Activated T-helper 1 cell treated with anti-CD3 and anti-CD28 coated beads, Interleukin-2, amount 50 U/mL, for 16 hours (primary cell): ENCODE measurements at regions not wholly inside any gene's neighbourhood (a gene's known extent, or its start where the extent isn't known, plus 50 kb on each side); places are given as distances from the start of the nearest gene placed in this dataset.

Source experiments
- DNase-seq, 2 donors: peaks; one replicate each; pipeline ENCODE4 v3.0.0-alpha.2; 2020; ENCODE audit warnings: low read depth in 1 of 2, low spot score in 1 of 2

GRCh38 chr20:40738976-40739375, 49.9 kb upstream of the MAFB start:
- no peak for DNase-seq

DNA sequence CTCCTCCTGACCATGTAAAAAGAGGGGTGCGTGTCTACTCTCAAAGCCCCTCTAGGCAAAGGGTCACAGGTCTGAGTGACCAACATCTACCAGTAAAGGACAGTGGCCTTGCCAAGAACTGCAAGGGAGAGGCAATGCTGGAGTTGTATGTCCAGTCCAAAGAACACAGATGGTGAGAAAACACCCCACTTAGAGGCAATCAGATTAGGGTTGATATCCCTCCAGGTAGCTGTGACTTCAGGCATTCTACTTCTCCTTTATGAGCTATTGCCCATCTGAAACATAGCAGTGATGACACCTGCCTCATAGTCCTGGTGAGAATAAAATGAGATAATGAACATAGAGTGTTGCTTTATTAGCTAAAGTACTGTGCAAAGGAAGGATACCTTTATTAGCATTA, 50.8 kb upstream of the MAFB start:
- no peak for DNase-seq

GRCh38 chr20:40741507-40742106, 52.6 kb upstream of the MAFB start:
- no peak for DNase-seq

DNA sequence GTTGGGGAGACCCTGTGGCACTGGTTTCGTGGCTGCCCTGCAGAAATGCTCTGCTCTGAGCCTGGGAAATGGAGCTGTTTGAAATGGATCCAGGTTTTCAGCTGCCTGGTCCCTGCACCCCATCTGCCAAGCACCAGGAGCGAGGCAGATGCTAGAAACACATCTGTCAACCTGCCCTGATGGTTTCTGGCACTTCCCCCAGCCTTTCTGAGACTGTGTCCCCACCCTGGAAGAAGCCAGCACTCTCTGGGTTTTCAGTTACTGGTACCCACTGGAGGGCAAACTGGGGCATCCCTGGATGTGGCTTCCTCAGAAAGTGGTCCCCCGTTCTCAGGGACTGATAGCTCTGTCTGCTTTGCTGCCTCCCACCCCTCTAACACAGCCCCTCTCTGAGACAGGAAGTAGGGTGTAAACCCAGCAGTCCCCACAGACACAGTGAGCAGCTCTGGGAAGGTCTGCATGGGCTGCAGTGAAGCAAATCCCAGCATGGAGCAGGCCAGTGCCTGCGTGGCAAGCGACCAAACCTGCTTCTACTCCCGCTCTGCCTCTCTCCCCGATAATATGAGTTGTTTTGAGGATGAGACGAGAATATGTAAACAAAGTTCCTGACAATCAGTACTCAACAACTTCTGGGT, 54.2 kb upstream of the MAFB start:
- no peak for DNase-seq

GRCh38 chr20:40744072-40744817, 55.2 kb upstream of the MAFB start:
- DNase-seq, result no peak

- DNase-seq, result no peak
Measured at GRCh38 chr20:40744818-40745175, 55.8 kb upstream of the MAFB start.

DNA sequence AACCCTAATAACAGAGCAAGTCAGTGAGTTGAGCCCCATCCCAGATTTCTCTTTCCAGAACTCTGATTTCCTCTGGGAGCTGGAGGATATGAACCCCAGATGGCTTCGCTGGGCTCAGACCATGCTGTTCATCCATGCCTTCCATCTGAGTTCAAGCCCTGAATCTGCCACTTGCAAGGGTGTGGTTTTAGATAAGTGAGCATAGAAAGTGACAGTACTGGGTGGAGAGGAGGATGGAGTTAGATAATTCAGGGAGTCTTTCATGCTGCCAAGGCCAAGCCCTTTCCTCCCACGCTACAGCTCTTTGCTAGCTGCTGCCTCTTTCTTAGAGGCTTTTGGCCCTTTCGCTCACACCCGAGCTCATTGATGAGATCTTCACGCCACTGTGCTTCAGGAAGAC, 57.2 kb upstream of the MAFB start:
- DNase-seq, result no peak

- no peak for DNase-seq
Measured at GRCh38 chr20:40748182-40748581, 59.1 kb upstream of the MAFB start.

- DNase-seq, result no peak
Measured at GRCh38 chr20:40749985-40750506, 61.0 kb upstream of the MAFB start.

- DNase-seq, result no peak
Measured at GRCh38 chr20:40750541-40751035, 61.6 kb upstream of the MAFB start.

- no peak for DNase-seq
Measured at GRCh38 chr20:40753472-40753871, 64.4 kb upstream of the MAFB start.

GRCh38 chr20:40754339-40754943, 65.4 kb upstream of the MAFB start:
- no peak for DNase-seq

DNA sequence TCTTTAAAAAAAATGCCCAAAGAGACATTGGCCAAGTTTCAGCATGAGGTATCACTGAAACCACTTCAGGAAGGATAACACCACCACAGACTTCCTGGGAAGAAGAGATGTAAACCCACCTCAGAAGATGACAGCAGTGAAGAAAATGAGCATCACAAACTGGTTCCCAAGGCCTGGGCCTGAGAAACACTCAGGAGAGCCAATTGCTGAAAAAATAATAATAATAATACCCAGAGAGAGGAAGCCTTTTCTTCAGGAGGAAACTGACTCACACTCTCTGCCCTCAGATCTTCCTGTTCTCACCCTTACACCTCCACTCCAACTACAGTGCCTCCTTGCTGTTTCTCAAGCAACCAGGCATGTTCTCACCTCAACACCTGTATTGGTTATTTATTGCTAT, 68.1 kb upstream of the MAFB start:
- no peak for DNase-seq

- no peak for DNase-seq
Measured at GRCh38 chr20:40758790-40759189, 69.8 kb upstream of the MAFB start.

DNA sequence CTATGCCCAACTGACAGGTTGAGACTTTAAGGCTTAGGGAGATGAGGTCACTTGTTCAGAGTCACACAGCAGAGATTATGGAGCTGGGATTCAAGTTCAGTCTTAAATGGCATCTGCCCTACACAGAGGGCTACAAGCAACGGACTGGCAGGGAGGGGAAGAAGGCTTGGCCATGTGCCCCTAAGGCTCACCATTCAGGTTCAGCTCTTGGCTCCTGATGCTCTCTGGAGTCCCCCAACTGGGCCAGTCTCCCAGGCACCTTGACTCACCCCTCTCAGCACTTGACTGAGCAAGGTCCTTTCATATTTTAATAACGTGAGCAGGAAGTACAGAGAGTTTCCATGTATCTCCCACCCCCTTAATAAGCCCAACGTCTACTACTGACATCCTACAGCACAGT, 71.4 kb upstream of the MAFB start:
- DNase-seq, result no peak

GRCh38 chr20:40763646-40764295, 74.7 kb upstream of the MAFB start:
- no peak for DNase-seq

- DNase-seq, result no peak
Measured at GRCh38 chr20:40765814-40766480, 76.9 kb upstream of the MAFB start.

DNA sequence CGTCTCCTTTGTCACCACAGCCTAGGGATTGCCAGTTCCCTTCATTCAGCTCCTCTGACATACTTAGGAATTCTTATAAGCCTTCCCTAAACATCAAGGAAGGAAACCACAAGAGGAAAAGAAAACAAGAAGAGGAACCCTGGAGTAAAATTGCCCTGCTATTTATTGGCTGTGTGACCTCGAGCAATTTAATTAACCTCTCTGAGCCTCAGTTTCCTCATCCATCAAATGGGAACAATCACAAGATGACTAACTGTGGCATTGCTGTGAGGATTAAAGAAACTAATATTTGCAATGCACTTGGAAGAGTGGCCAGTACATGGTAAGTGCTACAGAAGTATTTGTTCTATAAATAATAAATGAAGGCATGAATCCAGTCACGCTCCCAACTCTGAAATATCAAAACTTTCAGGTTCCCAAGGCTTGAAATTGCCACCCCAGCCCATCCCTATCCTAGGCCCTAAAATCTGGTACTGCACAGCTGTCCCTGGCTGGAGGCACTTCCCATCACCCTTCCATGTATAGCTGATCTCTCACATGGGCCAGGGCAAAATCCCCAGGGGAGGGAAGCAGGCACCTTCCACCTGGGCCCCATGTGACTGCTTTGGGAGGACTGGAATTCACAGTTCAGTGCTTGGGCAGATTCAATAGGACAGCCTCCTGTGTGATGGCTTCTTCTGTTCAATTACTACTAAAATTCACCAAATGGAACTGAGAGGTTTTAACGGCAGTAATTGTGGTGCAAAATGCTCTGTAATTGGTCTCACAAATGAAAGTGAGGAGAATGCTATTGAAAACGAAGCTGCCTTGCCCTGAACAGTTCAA, 78.0 kb upstream of the MAFB start:
- no peak for DNase-seq

- no peak for DNase-seq
Measured at GRCh38 chr20:40767615-40767924, 78.5 kb upstream of the MAFB start.

GRCh38 chr20:40768105-40768504, 79.1 kb upstream of the MAFB start:
- no peak for DNase-seq
